NB4 (cell line): ENCODE measurements at regions not wholly inside any gene's neighbourhood (a gene's known extent, or its start where the extent isn't known, plus 50 kb on each side); places are given as distances from the start of the nearest gene placed in this dataset.

Experiments used
- DNase-seq: peaks from one replicate; pipeline ENCODE4 v3.0.0; 2010; ENCODE audit warnings: low read depth
- H3K4me3 ChIP-seq: one replicate; pipeline ENCODE4 v1.5.1; 2011; ENCODE audit warnings: mild to moderate bottlenecking, low read depth, low read length, moderate library complexity
- CTCF ChIP-seq: IDR thresholded peaks from one replicate; pipeline ENCODE4 v1.5.1; 2012; ENCODE audit warnings: low read depth, low read length
- MYC ChIP-seq: IDR thresholded peaks from 2 replicates; pipeline ENCODE4 v1.6.1; 2011; ENCODE audit warnings: low read depth, low read length
- POLR2A ChIP-seq: IDR thresholded peaks from 2 replicates; pipeline ENCODE4 v1.6.1; 2011; ENCODE audit warnings: mild to moderate bottlenecking; ENCODE audit not compliant: insufficient read length; ENCODE audit errors: extremely low read depth
- TF ChIP-seq, protein P1 (sequence below): IDR thresholded peaks from 2 replicates; pipeline ENCODE4 v1.6.1; 2011; ENCODE audit warnings: low read depth, low read length

DNA sequence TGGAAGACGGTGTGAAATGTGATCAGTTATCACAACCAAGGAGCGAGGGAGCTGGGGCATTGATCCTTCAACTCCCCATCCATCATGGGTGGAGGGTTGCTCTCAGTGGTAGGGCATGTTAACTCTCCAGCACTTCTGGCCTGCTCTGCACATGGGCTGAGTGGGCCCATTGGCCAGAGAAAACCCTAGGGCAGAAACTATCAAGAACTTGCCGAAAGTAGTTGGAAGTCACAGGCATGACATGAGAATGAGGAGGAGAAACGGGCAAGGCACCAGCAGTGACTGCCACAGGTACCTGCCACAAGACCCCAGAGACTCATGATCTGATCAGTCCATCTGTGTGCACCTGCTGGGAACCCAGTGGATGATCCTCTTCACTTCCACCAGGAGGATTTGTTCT lies 50.9 kb upstream of the CXCL14 start:
- H3K4me3 ChIP-seq, result no peak overlapping the region
- TF ChIP-seq, protein P1, sequence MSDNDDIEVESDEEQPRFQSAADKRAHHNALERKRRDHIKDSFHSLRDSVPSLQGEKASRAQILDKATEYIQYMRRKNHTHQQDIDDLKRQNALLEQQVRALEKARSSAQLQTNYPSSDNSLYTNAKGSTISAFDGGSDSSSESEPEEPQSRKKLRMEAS, result no peak
- TF ChIP-seq CTCF (no peak), POLR2A (no peak), MYC (no peak)
- DNase-seq, result no peak

- TF ChIP-seq CTCF (no peak), MYC (no peak)
- TF ChIP-seq, protein P1, result no peak
- H3K4me3 ChIP-seq, result no peak overlapping the region
- no peak for DNase-seq
These were observed 50.2 kb upstream of the CXCL14 start for GRCh38 chr5:135628771-135629563.
